Uterus (tissue), 2 donors: ENCODE measurements at regions not wholly inside any gene's neighbourhood (a gene's known extent, or its start where the extent isn't known, plus 50 kb on each side); places are given as distances from the start of the nearest gene placed in this dataset.

Experiments
- POLR2A ChIP-seq, 2 donors: fragments of 450-650 bp; IDR thresholded peaks; one replicate each; pipeline ENCODE4 v1.6.1; 2016; ENCODE audit warnings: antibody characterized with exemption in 2 of 2, mild to moderate bottlenecking in 1 of 2, moderate library complexity in 1 of 2
- TF ChIP-seq, protein P1 (sequence below), 4 experiments: fragments of 200-600 bp in 2 of 4; fragments of 450-650 bp in 2 of 4; sonication (generic) in 2 of 4; IDR thresholded peaks; one replicate each; pipeline ENCODE4 v1.5.1; 2016 to 2019; ENCODE audit warnings: antibody characterized with exemption in 4 of 4, mild to moderate bottlenecking in 2 of 4, moderate library complexity in 1 of 4

DNA sequence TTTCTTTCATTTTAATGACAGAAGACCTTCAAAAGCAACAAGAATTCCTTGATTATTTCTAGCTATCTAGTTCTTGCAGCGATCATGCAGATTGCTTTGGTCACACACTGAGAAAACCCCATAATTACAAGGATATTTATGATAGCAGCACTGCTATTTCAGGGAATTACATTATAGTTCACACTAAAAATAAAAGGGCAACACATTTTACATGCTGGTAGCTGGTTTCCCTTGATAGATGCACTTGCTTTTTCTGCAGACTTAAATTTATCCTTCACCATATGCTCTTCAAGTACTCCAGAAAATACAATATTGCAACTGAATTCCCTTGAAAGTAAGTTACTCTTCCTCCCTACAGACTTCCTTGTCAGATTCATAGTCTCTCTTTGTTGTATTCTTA lies 751.1 kb downstream of the CCDC85A start:
- TF ChIP-seq, protein P1, sequence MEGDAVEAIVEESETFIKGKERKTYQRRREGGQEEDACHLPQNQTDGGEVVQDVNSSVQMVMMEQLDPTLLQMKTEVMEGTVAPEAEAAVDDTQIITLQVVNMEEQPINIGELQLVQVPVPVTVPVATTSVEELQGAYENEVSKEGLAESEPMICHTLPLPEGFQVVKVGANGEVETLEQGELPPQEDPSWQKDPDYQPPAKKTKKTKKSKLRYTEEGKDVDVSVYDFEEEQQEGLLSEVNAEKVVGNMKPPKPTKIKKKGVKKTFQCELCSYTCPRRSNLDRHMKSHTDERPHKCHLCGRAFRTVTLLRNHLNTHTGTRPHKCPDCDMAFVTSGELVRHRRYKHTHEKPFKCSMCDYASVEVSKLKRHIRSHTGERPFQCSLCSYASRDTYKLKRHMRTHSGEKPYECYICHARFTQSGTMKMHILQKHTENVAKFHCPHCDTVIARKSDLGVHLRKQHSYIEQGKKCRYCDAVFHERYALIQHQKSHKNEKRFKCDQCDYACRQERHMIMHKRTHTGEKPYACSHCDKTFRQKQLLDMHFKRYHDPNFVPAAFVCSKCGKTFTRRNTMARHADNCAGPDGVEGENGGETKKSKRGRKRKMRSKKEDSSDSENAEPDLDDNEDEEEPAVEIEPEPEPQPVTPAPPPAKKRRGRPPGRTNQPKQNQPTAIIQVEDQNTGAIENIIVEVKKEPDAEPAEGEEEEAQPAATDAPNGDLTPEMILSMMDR (IDR thresholded peaks at IDR 0.05), result no peak
- TF ChIP-seq POLR2A (IDR thresholded peaks at IDR 0.05), result no peak
